Mesenchymal stem cell (in vitro differentiated cells and primary cell): ENCODE measurements at regions not wholly inside any gene's neighbourhood (a gene's known extent, or its start where the extent isn't known, plus 50 kb on each side); places are given as distances from the start of the nearest gene placed in this dataset.

Experiments
- DNase-seq: peaks from one replicate; pipeline ENCODE4 v3.0.0-alpha.2; 2013
- H2AFZ ChIP-seq: one replicate; pipeline ENCODE4 v1.6.1; 2013; ENCODE audit warnings: low read depth, mild to moderate bottlenecking, control low read depth, inconsistent platforms, low read length, moderate library complexity
- H2AK5ac ChIP-seq: 2 replicates; pipeline ENCODE4 v1.6.1; 2013; ENCODE audit warnings: low read length, moderate library complexity, mild to moderate bottlenecking, inconsistent platforms; ENCODE audit not compliant: severe bottlenecking
- H2BK120ac ChIP-seq: one replicate; pipeline ENCODE4 v1.6.1; 2013; ENCODE audit warnings: low read depth, mild to moderate bottlenecking, inconsistent platforms, low read length, moderate library complexity
- H2BK12ac ChIP-seq, 2 experiments: one replicate each; pipeline ENCODE4 v1.6.1; 2013; ENCODE audit warnings: inconsistent platforms in 2 of 2, low read length in 2 of 2, mild to moderate bottlenecking in 2 of 2, moderate library complexity in 2 of 2, control low read depth in 1 of 2
- H2BK15ac ChIP-seq: one replicate; pipeline ENCODE4 v1.6.1; 2013; ENCODE audit warnings: mild to moderate bottlenecking, low read depth, inconsistent platforms; ENCODE audit not compliant: poor library complexity, severe bottlenecking
- H2BK5ac ChIP-seq: 2 replicates; pipeline ENCODE4 v1.6.1; 2013; ENCODE audit warnings: low read depth, mild to moderate bottlenecking, low read length, control low read depth, inconsistent platforms; ENCODE audit not compliant: poor library complexity, severe bottlenecking
- H3K14ac ChIP-seq, 2 experiments: one replicate each; pipeline ENCODE4 v1.6.1; 2013; ENCODE audit warnings: inconsistent platforms in 2 of 2, low read length in 2 of 2, control low read depth in 1 of 2, mild to moderate bottlenecking in 1 of 2, moderate library complexity in 1 of 2
- H3K18ac ChIP-seq, 2 experiments: one replicate each; pipeline ENCODE4 v1.6.1; 2013; ENCODE audit warnings: inconsistent platforms in 2 of 2, low read length in 2 of 2, control low read depth in 1 of 2, low read depth in 1 of 2, mild to moderate bottlenecking in 1 of 2
- H3K23ac ChIP-seq, 2 experiments: one replicate each; pipeline ENCODE4 v1.6.1; 2013; ENCODE audit warnings: inconsistent platforms in 2 of 2, low read length in 2 of 2, mild to moderate bottlenecking in 2 of 2, moderate library complexity in 2 of 2, control low read depth in 1 of 2
- H3K27ac ChIP-seq: 2 replicates; pipeline ENCODE4 v1.5.1; 2013; ENCODE audit warnings: mild to moderate bottlenecking, moderate library complexity, low read length, control low read depth, inconsistent platforms; ENCODE audit not compliant: poor library complexity, severe bottlenecking
- H3K27me3 ChIP-seq, 2 experiments: 2 replicates each; pipeline versions ENCODE4 v1.6.1 to v1.7.0; 2013; ENCODE audit warnings: low read length in 2 of 2, mild to moderate bottlenecking in 2 of 2, moderate library complexity in 2 of 2, control low read depth in 1 of 2, inconsistent platforms in 1 of 2; ENCODE audit not compliant: control insufficient read depth in 1 of 2, insufficient read depth in 1 of 2
- H3K36me3 ChIP-seq, 2 experiments: 2 replicates each; pipeline versions ENCODE4 v1.6.1 to v1.7.0; 2013; ENCODE audit warnings: low read length in 2 of 2, control low read depth in 1 of 2, inconsistent platforms in 1 of 2, low read depth in 1 of 2, mild to moderate bottlenecking in 1 of 2; ENCODE audit not compliant: insufficient read depth in 2 of 2, control insufficient read depth in 1 of 2
- H3K4ac ChIP-seq, 2 experiments: one replicate each; pipeline ENCODE4 v1.6.1; 2013; ENCODE audit warnings: inconsistent platforms in 2 of 2, low read length in 2 of 2, mild to moderate bottlenecking in 2 of 2, moderate library complexity in 2 of 2, control low read depth in 1 of 2, low read depth in 1 of 2
- H3K4me1 ChIP-seq: 2 replicates; pipeline ENCODE4 v1.6.1; 2013; ENCODE audit warnings: low read depth, low read length, control low read depth; ENCODE audit not compliant: control insufficient read depth, insufficient read depth
- H3K4me2 ChIP-seq: 2 replicates; pipeline ENCODE4 v1.6.1; 2013; ENCODE audit warnings: low read length, mild to moderate bottlenecking, inconsistent platforms; ENCODE audit not compliant: poor library complexity, severe bottlenecking
- H3K4me3 ChIP-seq, 2 experiments: 2 replicates each; pipeline versions ENCODE4 v1.5.1 to v1.7.0; 2013; ENCODE audit warnings: low read length in 2 of 2, mild to moderate bottlenecking in 2 of 2, control low read depth in 1 of 2, low read depth in 1 of 2; ENCODE audit not compliant: insufficient read depth in 1 of 2
- H3K79me1 ChIP-seq: replicated peaks from 2 replicates; pipeline ENCODE4 v1.6.1; 2013; ENCODE audit warnings: mild to moderate bottlenecking, control low read depth, low read length, inconsistent platforms; ENCODE audit not compliant: poor library complexity, severe bottlenecking
- H3K9ac ChIP-seq: 2 replicates; pipeline ENCODE4 v1.7.0; 2013; ENCODE audit warnings: mild to moderate bottlenecking, low read length, moderate library complexity
- H3K9me3 ChIP-seq: 2 replicates; pipeline ENCODE4 v1.7.0; 2013; ENCODE audit warnings: mild to moderate bottlenecking, low read length; ENCODE audit not compliant: control insufficient read depth
- H4K8ac ChIP-seq: one replicate; pipeline ENCODE4 v1.6.1; 2013; ENCODE audit warnings: inconsistent platforms, mild to moderate bottlenecking, low read length, moderate library complexity
- H4K91ac ChIP-seq: one replicate; pipeline ENCODE4 v1.6.1; 2013; ENCODE audit warnings: mild to moderate bottlenecking, low read length, inconsistent platforms
- WGBS: methylation state at CpG from one replicate; pipeline ENCODE4 v1.1.7; 2013; ENCODE audit warnings: mixed read lengths; 5-methylcytosine and 5-hydroxymethylcytosine counted together

GRCh38 chr11:19661827-19662226 lies 50.8 kb upstream of the NAV2 start:
- peaks cover 6% of the 10 kb centered on the region for H3K4me1 ChIP-seq
- no peak overlapping the region for H2BK5ac ChIP-seq
- H4K91ac ChIP-seq: no peak overlapping the region
- H3K4me2 ChIP-seq: no peak overlapping the region
- no peak overlapping the region for H4K8ac ChIP-seq
- no peak overlapping the region for H3K4ac ChIP-seq
- H2AFZ ChIP-seq: no peak overlapping the region
- DNase-seq: no peak
- H3K27ac ChIP-seq: no peak overlapping the region
- H3K14ac ChIP-seq: no peak overlapping the region
- H3K27me3 ChIP-seq: no peaks in the 10 kb centered on the region
- no peaks in the 10 kb centered on the region for H3K36me3 ChIP-seq
- H3K23ac ChIP-seq: no peak overlapping the region
- H3K18ac ChIP-seq: no peak overlapping the region
- H3K9me3 ChIP-seq: no peaks in the 10 kb centered on the region
- H2BK15ac ChIP-seq: no peak overlapping the region
- no peak overlapping the region for H2BK12ac ChIP-seq
- no peak overlapping the region for H3K4me3 ChIP-seq
- no peak overlapping the region for H3K9ac ChIP-seq
- H2AK5ac ChIP-seq: no peak overlapping the region
- H3K79me1 ChIP-seq: no peaks in the 10 kb centered on the region
- H2BK120ac ChIP-seq: no peak overlapping the region

DNA sequence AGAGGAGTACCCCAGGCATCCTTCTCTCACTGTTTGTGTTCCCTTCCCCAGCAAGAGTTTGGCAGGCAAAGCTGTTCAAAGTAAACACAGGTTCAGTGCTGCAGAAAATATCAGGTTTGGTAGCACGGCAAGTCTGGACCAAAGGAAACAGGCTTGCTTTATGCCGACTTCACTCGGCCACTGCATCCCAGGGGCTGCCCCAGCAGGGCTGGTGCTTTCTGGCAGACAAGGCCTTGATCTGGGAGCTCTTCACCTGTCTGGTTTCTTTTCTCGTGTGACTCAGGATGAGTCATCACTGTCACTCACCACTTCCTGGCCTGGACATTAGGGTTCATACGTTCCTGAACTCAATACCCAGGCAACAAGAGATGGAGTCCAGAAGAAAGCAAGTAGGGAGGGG lies 52.6 kb upstream of the NAV2 start:
- H3K9me3 ChIP-seq: no peaks in the 10 kb centered on the region
- no peak overlapping the region for H3K14ac ChIP-seq
- H3K79me1 ChIP-seq: peaks cover 2% of the 10 kb centered on the region
- no peak overlapping the region for H3K4me2 ChIP-seq
- H3K4me1 ChIP-seq: peaks cover 6% of the 10 kb centered on the region
- no peak overlapping the region for H2AK5ac ChIP-seq
- no peak overlapping the region for H2BK5ac ChIP-seq
- no peak overlapping the region for H3K4ac ChIP-seq
- no peak overlapping the region for H3K4me3 ChIP-seq
- WGBS: 42% methylated on average over 5 of the region's 5 CpGs
- peak; percentile 70 for DNase-seq
- no peak overlapping the region for H2BK15ac ChIP-seq
- H3K27me3 ChIP-seq: no peaks in the 10 kb centered on the region
- no peak overlapping the region for H3K27ac ChIP-seq
- no peak overlapping the region for H4K91ac ChIP-seq
- H2BK120ac ChIP-seq: no peak overlapping the region
- H2BK12ac ChIP-seq: no peak overlapping the region
- H3K23ac ChIP-seq: no peak overlapping the region
- H4K8ac ChIP-seq: no peak overlapping the region
- no peaks in the 10 kb centered on the region for H3K36me3 ChIP-seq
- no peak overlapping the region for H3K18ac ChIP-seq
- H2AFZ ChIP-seq: no peak overlapping the region
- H3K9ac ChIP-seq: no peak overlapping the region

DNA sequence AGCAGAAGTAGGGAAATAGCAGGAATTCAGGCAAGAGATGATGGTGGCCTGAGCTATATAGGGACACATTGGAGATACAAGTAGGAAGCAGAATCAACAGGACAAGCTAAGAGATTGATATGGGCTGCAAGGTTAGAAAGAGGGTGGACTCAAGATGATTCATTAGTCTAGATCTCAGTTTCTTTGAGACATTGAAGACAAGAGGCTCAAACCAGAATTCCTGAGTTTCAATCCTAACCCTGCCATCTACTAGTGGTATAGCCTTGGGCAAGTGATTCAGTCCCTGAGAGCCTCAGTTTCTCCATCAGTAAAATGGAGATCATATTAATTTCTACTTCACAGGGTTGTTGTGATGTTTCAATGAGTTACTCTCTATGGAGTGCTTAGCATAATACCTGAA lies 53.1 kb upstream of the NAV2 start:
- no peak overlapping the region for H3K23ac ChIP-seq
- H3K36me3 ChIP-seq: no peaks in the 10 kb centered on the region
- no peak overlapping the region for H4K91ac ChIP-seq
- H2AFZ ChIP-seq: no peak overlapping the region
- H3K9me3 ChIP-seq: no peaks in the 10 kb centered on the region
- no peak overlapping the region for H3K4me3 ChIP-seq
- H2AK5ac ChIP-seq: no peak overlapping the region
- H3K9ac ChIP-seq: no peak overlapping the region
- no peak overlapping the region for H3K27ac ChIP-seq
- no peak overlapping the region for H2BK12ac ChIP-seq
- H2BK5ac ChIP-seq: no peak overlapping the region
- H3K4ac ChIP-seq: no peak overlapping the region
- peaks cover 2% of the 10 kb centered on the region for H3K79me1 ChIP-seq
- no peak overlapping the region for H3K18ac ChIP-seq
- no peak for DNase-seq
- no peak overlapping the region for H2BK120ac ChIP-seq
- no peaks in the 10 kb centered on the region for H3K27me3 ChIP-seq
- peaks cover 6% of the 10 kb centered on the region for H3K4me1 ChIP-seq
- no peak overlapping the region for H4K8ac ChIP-seq
- H3K14ac ChIP-seq: no peak overlapping the region
- no peak overlapping the region for H2BK15ac ChIP-seq
- H3K4me2 ChIP-seq: no peak overlapping the region

DNA sequence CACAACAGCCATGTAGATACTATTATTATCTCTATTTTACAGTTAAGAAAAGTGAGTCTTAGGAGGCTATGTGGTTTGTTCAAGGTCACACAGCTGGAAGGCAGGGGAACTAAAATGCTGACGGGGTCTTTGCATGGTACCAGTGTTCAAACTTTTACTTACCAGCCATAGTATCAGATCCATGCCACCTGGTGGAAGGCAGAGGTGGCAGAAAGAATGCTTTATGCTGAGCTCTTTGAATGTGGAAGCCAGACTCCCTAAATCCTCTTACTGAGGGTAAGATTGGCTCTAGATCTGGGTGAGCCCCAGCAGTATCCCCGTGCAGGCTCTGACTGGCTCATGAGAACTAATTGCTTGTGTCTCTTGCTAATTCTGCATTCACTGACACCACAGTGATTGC lies 54.3 kb upstream of the NAV2 start:
- Histone ChIP-seq H3K36me3 (no peaks in the 10 kb centered on the region), H3K4ac (no peak overlapping the region), H3K14ac (no peak overlapping the region), H2BK12ac (no peak overlapping the region), H3K9ac (no peak overlapping the region), H3K4me1 (peaks cover 6% of the 10 kb centered on the region), H4K8ac (no peak overlapping the region), H2AFZ (no peak overlapping the region), H2BK5ac (no peak overlapping the region), H2BK120ac (no peak overlapping the region), H2BK15ac (no peak overlapping the region), H3K23ac (no peak overlapping the region), H3K18ac (no peak overlapping the region), H4K91ac (no peak overlapping the region), H3K27me3 (no peaks in the 10 kb centered on the region), H3K4me3 (no peak overlapping the region), H3K27ac (no peak overlapping the region), H3K79me1 (peaks cover 2% of the 10 kb centered on the region), H3K9me3 (no peaks in the 10 kb centered on the region), H3K4me2 (no peak overlapping the region), H2AK5ac (no peak overlapping the region)
- 45% methylated on average over 2 of the region's 2 CpGs for WGBS
- no peak for DNase-seq
